ENCODE measurements at regions not wholly inside any gene's neighbourhood (a gene's known extent, or its start where the extent isn't known, plus 50 kb on each side); places are given as distances from the start of the nearest gene placed in this dataset.

DNA sequence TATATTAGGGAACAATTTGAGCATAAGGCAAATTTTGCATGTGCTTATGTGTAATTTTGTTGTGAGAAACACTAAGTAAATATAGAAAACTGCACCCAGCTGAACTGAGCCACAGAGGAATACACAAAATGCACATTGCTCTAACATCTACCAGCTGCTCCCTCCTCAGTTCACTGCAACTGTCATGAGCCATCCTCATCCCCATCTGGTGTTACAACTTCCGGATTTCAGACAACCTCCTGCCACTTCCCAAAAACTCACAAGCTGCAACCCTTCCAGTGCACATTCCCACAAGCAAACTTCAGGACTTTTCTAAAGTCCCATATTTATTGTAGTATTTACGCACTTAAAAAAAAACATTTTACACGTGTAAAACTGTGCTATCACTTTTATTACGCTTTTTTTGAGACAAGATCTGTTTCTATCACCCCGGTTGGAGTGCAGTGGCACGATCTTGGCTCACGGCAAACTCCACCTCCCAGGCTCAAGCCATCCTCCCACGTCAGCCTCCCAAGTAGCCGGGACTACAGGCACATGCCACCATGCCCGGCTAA lies 169.1 kb upstream of the TBX3 start:
- no peak overlapping the region for H3K27ac ChIP-seq (ENCODE audit: low read length)

DNA sequence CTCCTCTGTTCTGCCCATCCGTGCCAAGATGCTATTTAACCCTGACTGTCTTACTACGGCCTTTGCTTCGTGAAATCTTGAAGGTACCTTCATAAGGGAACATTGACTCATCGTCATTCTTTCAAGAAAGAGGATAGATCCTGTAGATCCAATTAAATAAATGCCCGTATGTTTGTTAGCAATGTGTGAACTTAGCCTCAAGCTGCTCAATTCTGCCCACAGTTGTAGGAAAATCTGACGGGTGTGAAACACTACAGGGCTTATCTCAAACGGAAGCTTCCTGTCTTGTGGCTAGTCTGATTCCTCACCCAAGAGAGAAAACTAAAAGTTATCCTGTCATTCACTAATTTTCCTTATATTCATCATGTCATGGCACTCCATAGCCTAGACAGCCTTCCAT lies 168.0 kb upstream of the TBX3 start:
- H3K27me3 ChIP-seq (ENCODE audit: insufficient read depth, low read depth, low read length): no peaks in the 10 kb centered on the region
- H3K4me2 ChIP-seq (ENCODE audit: low read length): no peak overlapping the region
- H3F3A ChIP-seq (ENCODE audit: insufficient read depth, low read length, poor library complexity, severe bottlenecking): no peaks in the 10 kb centered on the region
- H2AFZ ChIP-seq (ENCODE audit: low read depth, low read length): no peak overlapping the region
- no peaks in the 10 kb centered on the region for H4K20me1 ChIP-seq (ENCODE audit: insufficient read depth)
- no peaks in the 10 kb centered on the region for H3K9me3 ChIP-seq (ENCODE audit: low read length)
- no peak overlapping the region for H3K9ac ChIP-seq (ENCODE audit: low read length)
- H3K79me2 ChIP-seq (replicated peaks; ENCODE audit: insufficient read depth, low read length): no peaks in the 10 kb centered on the region
- no peak overlapping the region for H3K4me3 ChIP-seq (ENCODE audit: low read length)
- H3K27ac ChIP-seq (ENCODE audit: low read length): no peak overlapping the region
- H3K36me3 ChIP-seq (ENCODE audit: insufficient read depth, low read length): no peaks in the 10 kb centered on the region
- no peaks in the 10 kb centered on the region for H3K9me2 ChIP-seq (ENCODE audit: insufficient read depth, low read length)
- TF ChIP-seq MXI1 (conservative IDR thresholded peaks at IDR 0.05; ENCODE audit: poor library complexity, severe bottlenecking) (no peak), EZH2 (IDR thresholded peaks at IDR 0.05; ENCODE audit: borderline replicate concordance, insufficient read depth, low read length, poor library complexity, severe bottlenecking) (no peak), POLR2AphosphoS5 (IDR thresholded peaks at IDR 0.05) (no peak), RAD21 (conservative IDR thresholded peaks at IDR 0.05) (no peak), TAF1 (IDR thresholded peaks at IDR 0.05; ENCODE audit: low read depth) (no peak), EP300 (conservative IDR thresholded peaks at IDR 0.05; ENCODE audit: poor library complexity, severe bottlenecking) (no peak), SMC3 (conservative IDR thresholded peaks at IDR 0.05; ENCODE audit: poor library complexity) (no peak)
- TF ChIP-seq, protein P1, sequence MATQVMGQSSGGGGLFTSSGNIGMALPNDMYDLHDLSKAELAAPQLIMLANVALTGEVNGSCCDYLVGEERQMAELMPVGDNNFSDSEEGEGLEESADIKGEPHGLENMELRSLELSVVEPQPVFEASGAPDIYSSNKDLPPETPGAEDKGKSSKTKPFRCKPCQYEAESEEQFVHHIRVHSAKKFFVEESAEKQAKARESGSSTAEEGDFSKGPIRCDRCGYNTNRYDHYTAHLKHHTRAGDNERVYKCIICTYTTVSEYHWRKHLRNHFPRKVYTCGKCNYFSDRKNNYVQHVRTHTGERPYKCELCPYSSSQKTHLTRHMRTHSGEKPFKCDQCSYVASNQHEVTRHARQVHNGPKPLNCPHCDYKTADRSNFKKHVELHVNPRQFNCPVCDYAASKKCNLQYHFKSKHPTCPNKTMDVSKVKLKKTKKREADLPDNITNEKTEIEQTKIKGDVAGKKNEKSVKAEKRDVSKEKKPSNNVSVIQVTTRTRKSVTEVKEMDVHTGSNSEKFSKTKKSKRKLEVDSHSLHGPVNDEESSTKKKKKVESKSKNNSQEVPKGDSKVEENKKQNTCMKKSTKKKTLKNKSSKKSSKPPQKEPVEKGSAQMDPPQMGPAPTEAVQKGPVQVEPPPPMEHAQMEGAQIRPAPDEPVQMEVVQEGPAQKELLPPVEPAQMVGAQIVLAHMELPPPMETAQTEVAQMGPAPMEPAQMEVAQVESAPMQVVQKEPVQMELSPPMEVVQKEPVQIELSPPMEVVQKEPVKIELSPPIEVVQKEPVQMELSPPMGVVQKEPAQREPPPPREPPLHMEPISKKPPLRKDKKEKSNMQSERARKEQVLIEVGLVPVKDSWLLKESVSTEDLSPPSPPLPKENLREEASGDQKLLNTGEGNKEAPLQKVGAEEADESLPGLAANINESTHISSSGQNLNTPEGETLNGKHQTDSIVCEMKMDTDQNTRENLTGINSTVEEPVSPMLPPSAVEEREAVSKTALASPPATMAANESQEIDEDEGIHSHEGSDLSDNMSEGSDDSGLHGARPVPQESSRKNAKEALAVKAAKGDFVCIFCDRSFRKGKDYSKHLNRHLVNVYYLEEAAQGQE (IDR thresholded peaks at IDR 0.05; ENCODE audit: borderline replicate concordance): no peak
- TF ChIP-seq, protein P2, sequence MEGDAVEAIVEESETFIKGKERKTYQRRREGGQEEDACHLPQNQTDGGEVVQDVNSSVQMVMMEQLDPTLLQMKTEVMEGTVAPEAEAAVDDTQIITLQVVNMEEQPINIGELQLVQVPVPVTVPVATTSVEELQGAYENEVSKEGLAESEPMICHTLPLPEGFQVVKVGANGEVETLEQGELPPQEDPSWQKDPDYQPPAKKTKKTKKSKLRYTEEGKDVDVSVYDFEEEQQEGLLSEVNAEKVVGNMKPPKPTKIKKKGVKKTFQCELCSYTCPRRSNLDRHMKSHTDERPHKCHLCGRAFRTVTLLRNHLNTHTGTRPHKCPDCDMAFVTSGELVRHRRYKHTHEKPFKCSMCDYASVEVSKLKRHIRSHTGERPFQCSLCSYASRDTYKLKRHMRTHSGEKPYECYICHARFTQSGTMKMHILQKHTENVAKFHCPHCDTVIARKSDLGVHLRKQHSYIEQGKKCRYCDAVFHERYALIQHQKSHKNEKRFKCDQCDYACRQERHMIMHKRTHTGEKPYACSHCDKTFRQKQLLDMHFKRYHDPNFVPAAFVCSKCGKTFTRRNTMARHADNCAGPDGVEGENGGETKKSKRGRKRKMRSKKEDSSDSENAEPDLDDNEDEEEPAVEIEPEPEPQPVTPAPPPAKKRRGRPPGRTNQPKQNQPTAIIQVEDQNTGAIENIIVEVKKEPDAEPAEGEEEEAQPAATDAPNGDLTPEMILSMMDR (IDR thresholded peaks at IDR 0.05; ENCODE audit: poor library complexity, severe bottlenecking): no peak

More for the DNA sequence above, 169.1 kb upstream of the TBX3 start:
- no peaks in the 10 kb centered on the region for H3K9me2 ChIP-seq (ENCODE audit: insufficient read depth, low read length)
- H4K20me1 ChIP-seq (ENCODE audit: insufficient read depth): no peaks in the 10 kb centered on the region
- TF ChIP-seq, protein P1 (IDR thresholded peaks at IDR 0.05; ENCODE audit: borderline replicate concordance): no peak
- TF ChIP-seq MXI1 (conservative IDR thresholded peaks at IDR 0.05; ENCODE audit: poor library complexity, severe bottlenecking) (no peak), EP300 (conservative IDR thresholded peaks at IDR 0.05; ENCODE audit: poor library complexity, severe bottlenecking) (no peak)
- TF ChIP-seq, protein P2 (IDR thresholded peaks at IDR 0.05; ENCODE audit: poor library complexity, severe bottlenecking): no peak
- H2AFZ ChIP-seq (ENCODE audit: low read depth, low read length): no peak overlapping the region
- H3K4me3 ChIP-seq (ENCODE audit: low read length): no peak overlapping the region
- no peaks in the 10 kb centered on the region for H3K36me3 ChIP-seq (ENCODE audit: insufficient read depth, low read length)
- H3K9me3 ChIP-seq (ENCODE audit: low read length): no peaks in the 10 kb centered on the region
- no peaks in the 10 kb centered on the region for H3K27me3 ChIP-seq (ENCODE audit: insufficient read depth, low read depth, low read length)
- no peaks in the 10 kb centered on the region for H3F3A ChIP-seq (ENCODE audit: insufficient read depth, low read length, poor library complexity, severe bottlenecking)
- H3K79me2 ChIP-seq (replicated peaks; ENCODE audit: insufficient read depth, low read length): no peaks in the 10 kb centered on the region
- H3K9ac ChIP-seq (ENCODE audit: low read length): no peak overlapping the region
- H3K4me2 ChIP-seq (ENCODE audit: low read length): no peak overlapping the region
